ENCODE measurements at regions not wholly inside any gene's neighbourhood (a gene's known extent, or its start where the extent isn't known, plus 50 kb on each side); places are given as distances from the start of the nearest gene placed in this dataset.
"Not testable (repeated sequence)": the region's sequence is repeated elsewhere in the genome, so short reads cannot be mapped to it uniquely, and the experiment has no call there.

GRCh38 chr18:34516996-34517395 lies 193.1 kb upstream of the DTNA start:
- TF ChIP-seq, protein P1, sequence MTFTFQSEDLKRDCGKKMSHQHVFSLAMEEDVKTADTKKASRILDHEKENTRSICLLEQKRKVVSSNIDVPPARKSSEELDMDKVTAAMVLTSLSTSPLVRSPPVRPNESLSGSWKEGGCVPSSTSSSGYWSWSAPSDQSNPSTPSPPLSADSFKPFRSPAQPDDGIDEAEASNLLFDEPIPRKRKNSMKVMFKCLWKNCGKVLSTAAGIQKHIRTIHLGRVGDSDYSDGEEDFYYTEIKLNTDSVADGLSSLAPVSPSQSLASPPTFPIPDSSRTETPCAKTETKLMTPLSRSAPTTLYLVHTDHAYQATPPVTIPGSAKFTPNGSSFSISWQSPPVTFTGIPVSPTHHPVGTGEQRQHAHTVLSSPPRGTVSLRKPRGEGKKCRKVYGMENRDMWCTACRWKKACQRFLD (tag by site-specific recombination; IDR thresholded peaks at IDR 0.05), result not testable (repeated sequence)
- not testable (repeated sequence) for TF ChIP-seq BCL11A, ZNF830 (tag by site-specific recombination; IDR thresholded peaks at IDR 0.05; ENCODE audit: low read depth)

Data from HEK293 (cell line).